ENCODE measurements at regions not wholly inside any gene's neighbourhood (a gene's known extent, or its start where the extent isn't known, plus 50 kb on each side); places are given as distances from the start of the nearest gene placed in this dataset.

DNA sequence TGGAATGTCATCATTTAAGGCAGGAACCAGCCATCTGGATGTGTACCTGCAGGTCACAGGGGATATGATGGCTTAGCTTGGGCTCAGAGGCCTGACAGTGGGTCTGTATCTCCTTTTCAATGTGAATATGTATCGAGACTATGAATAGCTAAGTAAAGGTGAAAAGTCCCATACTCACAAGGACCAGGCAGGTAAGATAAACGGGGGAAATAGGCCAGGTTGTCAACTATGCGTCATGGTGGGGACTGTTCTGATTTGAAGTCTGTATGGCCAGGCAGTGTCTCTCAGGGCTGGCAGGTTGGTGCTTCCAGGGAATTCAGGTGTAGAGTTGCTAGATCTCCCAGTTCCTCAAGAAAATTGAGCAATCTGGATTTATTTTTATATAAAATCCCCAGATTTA, 987.9 kb upstream of the WWC1 start:
- no peak overlapping the region for H2AFZ ChIP-seq (ENCODE audit: low read depth, low read length, severe bottlenecking)
- no peaks in the 10 kb centered on the region for H4K20me1 ChIP-seq (ENCODE audit: low read depth, low read length)
- H3K4me2 ChIP-seq (ENCODE audit: low read depth, low read length, poor library complexity, severe bottlenecking): no peak overlapping the region
- H3K9ac ChIP-seq (ENCODE audit: low read length): no peak overlapping the region
- TF ChIP-seq, protein P1, sequence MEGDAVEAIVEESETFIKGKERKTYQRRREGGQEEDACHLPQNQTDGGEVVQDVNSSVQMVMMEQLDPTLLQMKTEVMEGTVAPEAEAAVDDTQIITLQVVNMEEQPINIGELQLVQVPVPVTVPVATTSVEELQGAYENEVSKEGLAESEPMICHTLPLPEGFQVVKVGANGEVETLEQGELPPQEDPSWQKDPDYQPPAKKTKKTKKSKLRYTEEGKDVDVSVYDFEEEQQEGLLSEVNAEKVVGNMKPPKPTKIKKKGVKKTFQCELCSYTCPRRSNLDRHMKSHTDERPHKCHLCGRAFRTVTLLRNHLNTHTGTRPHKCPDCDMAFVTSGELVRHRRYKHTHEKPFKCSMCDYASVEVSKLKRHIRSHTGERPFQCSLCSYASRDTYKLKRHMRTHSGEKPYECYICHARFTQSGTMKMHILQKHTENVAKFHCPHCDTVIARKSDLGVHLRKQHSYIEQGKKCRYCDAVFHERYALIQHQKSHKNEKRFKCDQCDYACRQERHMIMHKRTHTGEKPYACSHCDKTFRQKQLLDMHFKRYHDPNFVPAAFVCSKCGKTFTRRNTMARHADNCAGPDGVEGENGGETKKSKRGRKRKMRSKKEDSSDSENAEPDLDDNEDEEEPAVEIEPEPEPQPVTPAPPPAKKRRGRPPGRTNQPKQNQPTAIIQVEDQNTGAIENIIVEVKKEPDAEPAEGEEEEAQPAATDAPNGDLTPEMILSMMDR (IDR thresholded peaks at IDR 0.05; ENCODE audit: insufficient read depth, low read length, poor library complexity, severe bottlenecking): no peak
- TF ChIP-seq EZH2phosphoT487 (conservative IDR thresholded peaks at IDR 0.05; ENCODE audit: low read length): no peak
- no peak overlapping the region for H3K27ac ChIP-seq (ENCODE audit: low read depth, low read length)
- no peaks in the 10 kb centered on the region for H3K9me3 ChIP-seq (ENCODE audit: insufficient read depth, low read length)
- no peak overlapping the region for H3K4me3 ChIP-seq (ENCODE audit: insufficient read depth, low read length, poor library complexity, severe bottlenecking)
- H3F3A ChIP-seq (ENCODE audit: insufficient read depth): no peaks in the 10 kb centered on the region
- no peaks in the 10 kb centered on the region for H3K36me3 ChIP-seq (ENCODE audit: low read length)
- H3K9me2 ChIP-seq (replicated peaks; ENCODE audit: insufficient read depth, low read length): no peaks in the 10 kb centered on the region
- H3K79me2 ChIP-seq (ENCODE audit: insufficient read depth, low read length): no peaks in the 10 kb centered on the region
- no peaks in the 10 kb centered on the region for H3K27me3 ChIP-seq (ENCODE audit: low read length)

DNA sequence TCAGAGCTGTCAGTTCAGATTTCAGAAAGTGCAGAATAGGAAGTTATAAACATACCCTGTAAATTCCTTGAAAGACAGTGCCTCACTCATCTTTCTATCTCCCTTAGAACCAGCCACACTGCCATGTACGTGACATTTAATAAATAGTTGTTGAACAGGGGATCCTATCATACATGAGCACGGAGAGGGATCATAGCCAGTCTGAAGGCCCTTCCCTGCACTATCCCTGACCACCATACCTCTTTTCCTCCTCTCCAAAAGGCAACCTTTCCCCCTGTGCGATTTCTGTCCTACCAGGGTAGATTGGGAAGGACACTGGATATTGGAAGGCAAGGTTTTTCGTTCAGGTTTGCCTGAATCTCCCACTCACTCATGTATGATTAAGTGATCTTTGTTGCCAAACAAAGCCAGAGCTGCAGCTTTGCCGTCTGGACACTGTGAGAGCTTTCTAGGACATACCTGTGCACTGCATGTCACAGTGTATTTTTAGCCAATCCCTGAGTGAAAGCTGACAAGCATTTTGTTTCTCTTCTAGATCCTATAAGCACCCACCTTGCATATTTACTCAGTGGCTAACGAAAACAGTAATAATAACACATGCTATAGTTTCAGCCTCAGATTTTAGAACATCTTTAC, 986.5 kb upstream of the WWC1 start:
- Histone ChIP-seq H3K27ac (ENCODE audit: low read depth, low read length) (no peak overlapping the region), H3K4me3 (ENCODE audit: insufficient read depth, low read length, poor library complexity, severe bottlenecking) (no peak overlapping the region), H3K9me2 (replicated peaks; ENCODE audit: insufficient read depth, low read length) (no peaks in the 10 kb centered on the region), H3K9ac (ENCODE audit: low read length) (no peak overlapping the region), H3F3A (ENCODE audit: insufficient read depth) (no peaks in the 10 kb centered on the region), H3K36me3 (ENCODE audit: low read length) (no peaks in the 10 kb centered on the region), H2AFZ (ENCODE audit: low read depth, low read length, severe bottlenecking) (no peak overlapping the region), H3K4me2 (ENCODE audit: low read depth, low read length, poor library complexity, severe bottlenecking) (no peak overlapping the region), H3K9me3 (ENCODE audit: insufficient read depth, low read length) (no peaks in the 10 kb centered on the region), H4K20me1 (ENCODE audit: low read depth, low read length) (no peaks in the 10 kb centered on the region), H3K27me3 (ENCODE audit: low read length) (no peaks in the 10 kb centered on the region), H3K79me2 (ENCODE audit: insufficient read depth, low read length) (no peaks in the 10 kb centered on the region)
- TF ChIP-seq, protein P1 (IDR thresholded peaks at IDR 0.05; ENCODE audit: insufficient read depth, low read length, poor library complexity, severe bottlenecking): no peak
- no peak for TF ChIP-seq EZH2phosphoT487 (conservative IDR thresholded peaks at IDR 0.05; ENCODE audit: low read length)

DNA sequence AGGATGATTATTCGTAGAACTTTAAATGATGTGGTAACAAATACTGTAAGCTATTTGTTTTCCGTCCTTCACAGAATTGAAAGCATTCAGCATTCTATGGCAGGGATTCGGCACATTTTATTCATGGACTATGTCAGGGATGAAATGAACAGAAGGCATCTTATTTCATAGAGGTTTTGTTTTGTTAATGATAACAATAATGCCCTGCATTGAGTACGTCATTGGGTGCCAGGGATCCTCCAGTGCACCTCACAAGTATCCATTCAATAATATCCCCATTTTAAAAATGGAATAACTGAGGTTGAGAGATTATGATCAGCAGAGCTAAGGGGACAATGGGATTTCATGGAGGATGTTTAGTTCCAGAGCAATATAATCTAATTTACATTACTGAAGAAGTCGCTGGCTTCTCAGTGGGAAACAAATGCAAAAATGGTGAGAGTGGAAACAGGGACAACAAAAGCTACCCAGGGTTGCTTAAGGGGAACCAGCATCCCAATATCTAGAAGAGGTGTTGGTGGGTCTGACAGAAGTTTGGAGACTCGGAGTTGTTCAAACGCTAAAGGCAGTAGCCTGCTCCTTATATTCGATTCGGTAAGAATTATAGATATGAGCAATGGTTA, 985.7 kb upstream of the WWC1 start:
- no peaks in the 10 kb centered on the region for H3K79me2 ChIP-seq (ENCODE audit: insufficient read depth, low read length)
- H3K27me3 ChIP-seq (ENCODE audit: low read length): no peaks in the 10 kb centered on the region
- no peaks in the 10 kb centered on the region for H3K9me2 ChIP-seq (replicated peaks; ENCODE audit: insufficient read depth, low read length)
- no peaks in the 10 kb centered on the region for H4K20me1 ChIP-seq (ENCODE audit: low read depth, low read length)
- no peaks in the 10 kb centered on the region for H3K36me3 ChIP-seq (ENCODE audit: low read length)
- H3K4me2 ChIP-seq (ENCODE audit: low read depth, low read length, poor library complexity, severe bottlenecking): no peak overlapping the region
- H3K4me3 ChIP-seq (ENCODE audit: insufficient read depth, low read length, poor library complexity, severe bottlenecking): no peak overlapping the region
- H3K9me3 ChIP-seq (ENCODE audit: insufficient read depth, low read length): no peaks in the 10 kb centered on the region
- H3K9ac ChIP-seq (ENCODE audit: low read length): no peak overlapping the region
- H2AFZ ChIP-seq (ENCODE audit: low read depth, low read length, severe bottlenecking): no peak overlapping the region
- H3F3A ChIP-seq (ENCODE audit: insufficient read depth): no peaks in the 10 kb centered on the region
- TF ChIP-seq, protein P1 (IDR thresholded peaks at IDR 0.05; ENCODE audit: insufficient read depth, low read length, poor library complexity, severe bottlenecking): no peak
- no peak for TF ChIP-seq EZH2phosphoT487 (conservative IDR thresholded peaks at IDR 0.05; ENCODE audit: low read length)
- no peak overlapping the region for H3K27ac ChIP-seq (ENCODE audit: low read depth, low read length)

Measured in SU-DHL-6 (cell line).